HG03025 (cell line): ENCODE measurements at regions not wholly inside any gene's neighbourhood (a gene's known extent, or its start where the extent isn't known, plus 50 kb on each side); places are given as distances from the start of the nearest gene placed in this dataset.
"Not testable (repeated sequence)": the region's sequence is repeated elsewhere in the genome, so short reads cannot be mapped to it uniquely, and the experiment has no call there.

Source experiments
- ATAC-seq: cut with Tn5 transposase; IDR thresholded peaks from one replicate; pipeline ENCODE4 v1.9.1; 2021; ENCODE audit warnings: mild to moderate bottlenecking, moderate library complexity; ENCODE audit not compliant: unreplicated experiment, low FRiP score

- no peak for ATAC-seq
These were observed 1125.8 kb downstream of the STIM2 start for GRCh38 chr4:27986476-27986875.

GRCh38 chr4:28001698-28002097 lies 1141.1 kb downstream of the STIM2 start:
- no peak for ATAC-seq

- ATAC-seq = no peak
These were observed 1143.9 kb downstream of the STIM2 start for GRCh38 chr4:28004520-28004919.

- no peak for ATAC-seq
These were observed 1145.4 kb downstream of the STIM2 start for GRCh38 chr4:28006021-28006420.

GRCh38 chr4:28007693-28008092 lies 1147.1 kb downstream of the STIM2 start:
- no peak for ATAC-seq

GRCh38 chr4:28009541-28009940 lies 1148.9 kb downstream of the STIM2 start:
- ATAC-seq = no peak

- no peak for ATAC-seq
These were observed 1150.1 kb downstream of the STIM2 start for GRCh38 chr4:28010577-28011240.

GRCh38 chr4:28014469-28014868 lies 1153.8 kb downstream of the STIM2 start:
- ATAC-seq = no peak

- ATAC-seq = no peak
These were observed 1155.4 kb downstream of the STIM2 start for GRCh38 chr4:28015996-28016395.

- ATAC-seq = not testable (repeated sequence)
These were observed 1177.6 kb downstream of the STIM2 start for GRCh38 chr4:28038253-28038652.

- ATAC-seq = no peak
These were observed 1201.9 kb downstream of the STIM2 start for GRCh38 chr4:28062562-28062961.

- ATAC-seq = no peak
These were observed 1213.4 kb downstream of the STIM2 start for GRCh38 chr4:28073860-28074555.

- no peak for ATAC-seq
These were observed 1214.8 kb downstream of the STIM2 start for GRCh38 chr4:28075401-28075956.

GRCh38 chr4:28077203-28077602 lies 1216.6 kb downstream of the STIM2 start:
- ATAC-seq = not testable (repeated sequence)

GRCh38 chr4:28082686-28083390 lies 1222.2 kb downstream of the STIM2 start:
- ATAC-seq = no peak

- no peak for ATAC-seq
These were observed 1232.0 kb downstream of the STIM2 start for GRCh38 chr4:28092610-28093009.

- ATAC-seq = no peak
These were observed 1232.4 kb downstream of the STIM2 start for GRCh38 chr4:28093071-28093470.

- ATAC-seq = no peak
These were observed 1240.9 kb downstream of the STIM2 start for GRCh38 chr4:28101583-28101982.

GRCh38 chr4:28105271-28105859 lies 1244.7 kb downstream of the STIM2 start:
- no peak for ATAC-seq

- no peak for ATAC-seq
These were observed 1245.5 kb downstream of the STIM2 start for GRCh38 chr4:28106155-28106554.

GRCh38 chr4:28109801-28110200 lies 1249.2 kb downstream of the STIM2 start:
- no peak for ATAC-seq
